H9 (cell line): ENCODE measurements at regions not wholly inside any gene's neighbourhood (a gene's known extent, or its start where the extent isn't known, plus 50 kb on each side); places are given as distances from the start of the nearest gene placed in this dataset.

Experiments used
- DNase-seq: peaks from one replicate; pipeline ENCODE4 v3.0.0-alpha.2; 2017
- H2AFZ ChIP-seq: one replicate; pipeline ENCODE4 v1.6.1; 2013; ENCODE audit warnings: mild to moderate bottlenecking, low read length, control low read depth, moderate library complexity
- H2AK5ac ChIP-seq: 2 replicates; pipeline ENCODE4 v1.6.1; 2013; ENCODE audit warnings: low read length, control low read depth, mixed read lengths; ENCODE audit not compliant: insufficient read length
- H2BK120ac ChIP-seq: one replicate; pipeline ENCODE4 v1.6.1; 2013; ENCODE audit warnings: low read depth, mild to moderate bottlenecking, low read length, control low read depth, inconsistent platforms; ENCODE audit not compliant: poor library complexity, severe bottlenecking
- H2BK12ac ChIP-seq: 2 replicates; pipeline ENCODE4 v1.6.1; 2013; ENCODE audit warnings: low read length, control low read depth, mixed read lengths, low read depth; ENCODE audit not compliant: insufficient read length
- H2BK15ac ChIP-seq: 2 replicates; pipeline ENCODE4 v1.6.1; 2013; ENCODE audit warnings: low read depth, low read length, control low read depth
- H2BK20ac ChIP-seq: one replicate; pipeline ENCODE4 v1.6.1; 2013; ENCODE audit warnings: low read depth, mild to moderate bottlenecking, low read length, control low read depth, inconsistent platforms; ENCODE audit not compliant: poor library complexity, severe bottlenecking
- H2BK5ac ChIP-seq: 2 replicates; pipeline ENCODE4 v1.6.1; 2013; ENCODE audit warnings: low read length, control low read depth, mixed read lengths; ENCODE audit not compliant: insufficient read length
- H3K14ac ChIP-seq: 2 replicates; pipeline ENCODE4 v1.6.1; 2013; ENCODE audit warnings: low read length, control low read depth; ENCODE audit not compliant: insufficient read depth
- H3K18ac ChIP-seq: 2 replicates; pipeline ENCODE4 v1.6.1; 2013; ENCODE audit warnings: low read depth, mild to moderate bottlenecking, mixed read lengths, low read length, control low read depth; ENCODE audit not compliant: insufficient read length
- H3K23ac ChIP-seq: 2 replicates; pipeline ENCODE4 v1.6.1; 2013; ENCODE audit warnings: low read length, control low read depth, mixed read lengths, low read depth; ENCODE audit not compliant: insufficient read length
- H3K23me2 ChIP-seq: 2 replicates; pipeline ENCODE4 v1.6.1; 2013; ENCODE audit warnings: low read depth, mild to moderate bottlenecking, mixed read lengths, low read length, control low read depth; ENCODE audit not compliant: insufficient read length, poor library complexity, severe bottlenecking
- H3K27ac ChIP-seq: 2 replicates; pipeline ENCODE4 v1.5.1; 2013; ENCODE audit warnings: low read length, control low read depth, mixed read lengths, low read depth; ENCODE audit not compliant: insufficient read length
- H3K27me3 ChIP-seq: 2 replicates; pipeline ENCODE4 v1.6.1; 2013; ENCODE audit warnings: low read length, control low read depth, inconsistent platforms; ENCODE audit not compliant: insufficient read depth
- H3K4ac ChIP-seq: 2 replicates; pipeline ENCODE4 v1.6.1; 2013; ENCODE audit warnings: low read depth, mild to moderate bottlenecking, control low read depth, inconsistent platforms, low read length, moderate library complexity
- H3K4me1 ChIP-seq: 2 replicates; pipeline ENCODE4 v1.6.1; 2013; ENCODE audit warnings: low read length, control low read depth, inconsistent platforms; ENCODE audit not compliant: insufficient read depth
- H3K4me2 ChIP-seq: 2 replicates; pipeline ENCODE4 v1.6.1; 2013; ENCODE audit warnings: low read length, control low read depth, mixed read lengths; ENCODE audit not compliant: insufficient read length, insufficient read depth
- H3K56ac ChIP-seq: 2 replicates; pipeline ENCODE4 v1.6.1; 2013; ENCODE audit warnings: low read depth, mild to moderate bottlenecking, mixed read lengths, low read length, control low read depth; ENCODE audit not compliant: insufficient read length
- H3K79me1 ChIP-seq: 2 replicates; pipeline ENCODE4 v1.6.1; 2013; ENCODE audit warnings: low read depth, mild to moderate bottlenecking, moderate library complexity, low read length, control low read depth, inconsistent platforms; ENCODE audit not compliant: insufficient read depth, poor library complexity, severe bottlenecking
- H3K79me2 ChIP-seq: 2 replicates; pipeline ENCODE4 v1.6.1; 2013; ENCODE audit warnings: low read length, control low read depth, inconsistent platforms; ENCODE audit not compliant: insufficient read depth
- H3K9ac ChIP-seq: 2 replicates; pipeline ENCODE4 v1.6.1; 2013; ENCODE audit warnings: low read length, control low read depth, mixed read lengths; ENCODE audit not compliant: insufficient read length; ENCODE audit errors: extremely low read depth
- H3K9me3 ChIP-seq: one replicate; pipeline ENCODE4 v1.6.1; 2013; ENCODE audit warnings: low read depth, low read length, inconsistent platforms; ENCODE audit not compliant: control insufficient read depth
- H3T11ph ChIP-seq: one replicate; pipeline ENCODE4 v1.6.1; 2013; ENCODE audit warnings: mild to moderate bottlenecking, low read length, control low read depth, inconsistent platforms
- H4K20me1 ChIP-seq: one replicate; pipeline ENCODE4 v1.6.1; 2013; ENCODE audit not compliant: control insufficient read depth, insufficient read length, insufficient read depth
- H4K5ac ChIP-seq: 2 replicates; pipeline ENCODE4 v1.6.1; 2013; ENCODE audit warnings: low read depth, mild to moderate bottlenecking, mixed read lengths, low read length, control low read depth; ENCODE audit not compliant: insufficient read length
- H4K8ac ChIP-seq: replicated peaks from 2 replicates; pipeline ENCODE4 v1.6.1; 2013; ENCODE audit warnings: low read length, control low read depth, mixed read lengths, low read depth; ENCODE audit not compliant: insufficient read length
- H4K91ac ChIP-seq: 2 replicates; pipeline ENCODE4 v1.6.1; 2013; ENCODE audit warnings: low read depth, mild to moderate bottlenecking, moderate library complexity, mixed read lengths, low read length, control low read depth; ENCODE audit not compliant: insufficient read length
- H3K27ac Mint-ChIP-seq, 3 experiments: 2 replicates in 2 of 3; 3 replicates in 1 of 3; pipeline ENCODE4 v1.8.0; 2020 to 2021; ENCODE audit warnings: mixed read lengths in 3 of 3, mild to moderate bottlenecking in 1 of 3, moderate library complexity in 1 of 3
- H3K27me3 Mint-ChIP-seq: 2 replicates; pipeline ENCODE4 v1.8.0; 2021; ENCODE audit warnings: low read depth, mild to moderate bottlenecking, moderate library complexity, mixed read lengths
- H3K36me3 Mint-ChIP-seq, 3 experiments: 2 replicates in 2 of 3; 3 replicates in 1 of 3; pipeline ENCODE4 v1.8.0; 2020 to 2021; ENCODE audit warnings: low read depth in 3 of 3, mixed read lengths in 3 of 3; ENCODE audit not compliant: insufficient read depth in 1 of 3
- H3K4me1 Mint-ChIP-seq, 2 experiments: 2 replicates each; pipeline ENCODE4 v1.8.0; 2020; ENCODE audit warnings: mixed read lengths in 2 of 2
- H3K4me3 Mint-ChIP-seq, 2 experiments: 2 replicates in 1 of 2; 3 replicates in 1 of 2; pipeline ENCODE4 v1.8.0; 2020 to 2021; ENCODE audit warnings: mild to moderate bottlenecking in 2 of 2, mixed read lengths in 2 of 2, moderate library complexity in 1 of 2
- H3K9me3 Mint-ChIP-seq, 2 experiments: 2 replicates in 1 of 2; 3 replicates in 1 of 2; pipeline ENCODE4 v1.8.0; 2020; ENCODE audit warnings: mild to moderate bottlenecking in 2 of 2, mixed read lengths in 2 of 2, moderate library complexity in 1 of 2
- CTCF ChIP-seq: fragments of 200-600 bp; sonication (generic); conservative IDR thresholded peaks from 3 replicates; pipeline ENCODE4 v1.8.0; 2021; ENCODE audit warnings: antibody characterized with exemption, mild to moderate bottlenecking

GRCh38 chr11:23976841-23977271 is 520.0 kb upstream of the LUZP2 start:
- no peak overlapping the region for H4K5ac ChIP-seq
- H3K27ac ChIP-seq, result no peak overlapping the region
- no peak overlapping the region for H2AK5ac ChIP-seq
- H3K23ac ChIP-seq, result no peak overlapping the region
- no peak overlapping the region for H3K4ac ChIP-seq
- H3T11ph ChIP-seq, result no peak overlapping the region
- no peaks in the 10 kb centered on the region for H3K79me1 ChIP-seq
- H3K4me1 Mint-ChIP-seq, result peaks cover 20 to 24% of the 10 kb centered on the region in 2 experiments
- no peak for DNase-seq
- peaks cover 0 to 3% (median 0%) of the 10 kb centered on the region in 3 experiments; a peak in 1 of 7 replicates for H3K36me3 Mint-ChIP-seq
- no peaks in the 10 kb centered on the region for H3K9me3 ChIP-seq
- H3K79me2 ChIP-seq, result no peaks in the 10 kb centered on the region
- no peak overlapping the region for H3K56ac ChIP-seq
- H2BK5ac ChIP-seq, result no peak overlapping the region
- H3K18ac ChIP-seq, result no peak overlapping the region
- no peak overlapping the region for H3K14ac ChIP-seq
- no peak overlapping the region for H3K27ac Mint-ChIP-seq
- H4K20me1 ChIP-seq, result no peaks in the 10 kb centered on the region
- H2AFZ ChIP-seq, result no peak overlapping the region
- no peak overlapping the region for H3K4me2 ChIP-seq
- H3K23me2 ChIP-seq, result no peaks in the 10 kb centered on the region
- no peak overlapping the region for H4K91ac ChIP-seq
- H3K27me3 Mint-ChIP-seq, result no peaks in the 10 kb centered on the region
- no peak overlapping the region for H2BK120ac ChIP-seq
- H4K8ac ChIP-seq, result no peak overlapping the region
- no peak overlapping the region for H2BK15ac ChIP-seq
- no peaks in the 10 kb centered on the region for H3K4me1 ChIP-seq
- no peak overlapping the region for H2BK12ac ChIP-seq
- H3K9me3 Mint-ChIP-seq, result no peaks in the 10 kb centered on the region; a peak in 1 of 5 replicates
- H3K27me3 ChIP-seq, result no peaks in the 10 kb centered on the region
- H2BK20ac ChIP-seq, result no peak overlapping the region
- no peak overlapping the region for H3K9ac ChIP-seq
- H3K4me3 Mint-ChIP-seq, result no peak overlapping the region
- no peak for TF ChIP-seq CTCF
